Neural cell (in vitro differentiated cells): ENCODE measurements at regions not wholly inside any gene's neighbourhood (a gene's known extent, or its start where the extent isn't known, plus 50 kb on each side); places are given as distances from the start of the nearest gene placed in this dataset.

Source experiments
- H2AFZ ChIP-seq: fragments of 200-600, 300-800 bp; sonication (generic), shearing (Covaris generic); 2 replicates; pipeline ENCODE4 v1.6.0; 2014; ENCODE audit warnings: low read depth, mild to moderate bottlenecking, antibody characterized with exemption, low read length, moderate library complexity
- H3F3A ChIP-seq: fragments of 200-600 bp; shearing (Covaris generic); 2 replicates; pipeline ENCODE4 v1.6.1; 2016; ENCODE audit warnings: mild to moderate bottlenecking, moderate library complexity, mixed read lengths, antibody characterized with exemption, low read length; ENCODE audit not compliant: insufficient read depth, poor library complexity, severe bottlenecking
- H3K27ac ChIP-seq: fragments of 200-600, 300-800 bp; sonication (generic), shearing (Covaris generic); 2 replicates; pipeline ENCODE4 v1.5.1; 2014; ENCODE audit warnings: mild to moderate bottlenecking, low read length, moderate library complexity
- H3K27me3 ChIP-seq: fragments of 300-800, 200-600 bp; sonication (generic), shearing (Covaris generic); 2 replicates; pipeline ENCODE4 v1.6.0; 2014; ENCODE audit warnings: mild to moderate bottlenecking, low read depth, low read length, moderate library complexity; ENCODE audit not compliant: insufficient read depth
- H3K36me3 ChIP-seq: fragments of 300-800, 200-600 bp; sonication (generic), shearing (Covaris generic); 2 replicates; pipeline ENCODE4 v1.5.1; 2014; ENCODE audit warnings: mild to moderate bottlenecking, antibody characterized with exemption, low read length, moderate library complexity; ENCODE audit not compliant: insufficient read depth
- H3K4me2 ChIP-seq: fragments of 300-800, 200-600 bp; sonication (generic), shearing (Covaris generic); 2 replicates; pipeline ENCODE4 v1.6.0; 2014; ENCODE audit warnings: mild to moderate bottlenecking, low read length
- H3K4me3 ChIP-seq: fragments of 300-800, 200-600 bp; sonication (generic), shearing (Covaris generic); 2 replicates; pipeline ENCODE4 v1.5.1; 2014; ENCODE audit warnings: mild to moderate bottlenecking, low read length, moderate library complexity
- H3K79me2 ChIP-seq: fragments of 200-600 bp; shearing (Covaris generic); replicated peaks from 2 replicates; pipeline ENCODE4 v1.6.0; 2014; ENCODE audit warnings: mild to moderate bottlenecking, low read length, moderate library complexity; ENCODE audit not compliant: insufficient read depth
- H3K9ac ChIP-seq: fragments of 300-800, 200-600 bp; sonication (generic), shearing (Covaris generic); 2 replicates; pipeline ENCODE4 v1.6.1; 2016; ENCODE audit warnings: mild to moderate bottlenecking, low read length, mixed read lengths
- H3K9me2 ChIP-seq: fragments of 200-600 bp; shearing (Covaris generic); 2 replicates; pipeline ENCODE4 v1.6.1; 2016; ENCODE audit warnings: mild to moderate bottlenecking, low read length, mixed read lengths; ENCODE audit not compliant: insufficient read depth
- H3K9me3 ChIP-seq: fragments of 200-600, 300-800 bp; sonication (generic), shearing (Covaris generic); 2 replicates; pipeline ENCODE4 v1.6.1; 2016; ENCODE audit warnings: mild to moderate bottlenecking, mixed run types, low read length, moderate library complexity, mixed read lengths
- H4K20me1 ChIP-seq: fragments of 200-600 bp; shearing (Covaris generic); 2 replicates; pipeline ENCODE4 v1.6.1; 2016; ENCODE audit warnings: mild to moderate bottlenecking, mixed run types; ENCODE audit not compliant: insufficient read depth
- CTCF ChIP-seq: fragments of 450-650 bp; IDR thresholded peaks from 2 replicates; pipeline ENCODE4 v1.5.1; 2014; ENCODE audit warnings: antibody characterized with exemption, mild to moderate bottlenecking, moderate library complexity; ENCODE audit not compliant: poor library complexity, severe bottlenecking
- EP300 ChIP-seq: fragments of 450-650 bp; conservative IDR thresholded peaks from 2 replicates; pipeline ENCODE4 v1.6.1; 2014; ENCODE audit warnings: antibody characterized with exemption, mild to moderate bottlenecking, moderate library complexity; ENCODE audit not compliant: poor library complexity, severe bottlenecking
- EZH2 ChIP-seq: fragments of 200-600, 300-800 bp; shearing (Covaris generic), sonication (generic); IDR thresholded peaks from 2 replicates; pipeline ENCODE4 v1.6.1; 2014; ENCODE audit warnings: antibody characterized with exemption, low read length, borderline replicate concordance, mild to moderate bottlenecking; ENCODE audit not compliant: insufficient read depth, poor library complexity, severe bottlenecking
- MXI1 ChIP-seq: fragments of 450-650 bp; conservative IDR thresholded peaks from 2 replicates; pipeline ENCODE4 v1.6.1; 2014; ENCODE audit warnings: antibody characterized with exemption, mild to moderate bottlenecking; ENCODE audit not compliant: poor library complexity, severe bottlenecking
- POLR2AphosphoS5 ChIP-seq: IDR thresholded peaks from 2 replicates; pipeline ENCODE4 v1.6.1; 2012
- RAD21 ChIP-seq: fragments of 450-650 bp; conservative IDR thresholded peaks from 2 replicates; pipeline ENCODE4 v1.6.1; 2014; ENCODE audit warnings: antibody characterized with exemption, mild to moderate bottlenecking, moderate library complexity
- REST ChIP-seq: IDR thresholded peaks from 2 replicates; pipeline ENCODE4 v1.6.1; 2012; ENCODE audit warnings: borderline replicate concordance
- SMC3 ChIP-seq: fragments of 450-650 bp; conservative IDR thresholded peaks from 2 replicates; pipeline ENCODE4 v1.6.1; 2014; ENCODE audit warnings: antibody characterized with exemption, mild to moderate bottlenecking, moderate library complexity; ENCODE audit not compliant: poor library complexity
- TAF1 ChIP-seq: IDR thresholded peaks from 2 replicates; pipeline ENCODE4 v1.6.1; 2012; ENCODE audit warnings: low read depth

GRCh38 chr3:118511402-118511801 is 523.2 kb downstream of the IGSF11 start:
- H4K20me1 ChIP-seq, result no peaks in the 10 kb centered on the region
- H3K36me3 ChIP-seq, result no peaks in the 10 kb centered on the region
- H3K27ac ChIP-seq, result no peak overlapping the region
- no peak overlapping the region for H2AFZ ChIP-seq
- H3K27me3 ChIP-seq, result no peaks in the 10 kb centered on the region
- TF ChIP-seq RAD21 (no peak), CTCF (no peak), EP300 (no peak), TAF1 (no peak), REST (no peak), SMC3 (no peak), MXI1 (no peak), POLR2AphosphoS5 (no peak), EZH2 (no peak)
- H3K4me2 ChIP-seq, result no peak overlapping the region
- H3K79me2 ChIP-seq, result no peaks in the 10 kb centered on the region
- no peak overlapping the region for H3K9ac ChIP-seq
- H3K9me3 ChIP-seq, result no peaks in the 10 kb centered on the region
- H3K9me2 ChIP-seq, result no peaks in the 10 kb centered on the region
- no peaks in the 10 kb centered on the region for H3F3A ChIP-seq
- H3K4me3 ChIP-seq, result no peak overlapping the region

- Histone ChIP-seq H4K20me1 (no peaks in the 10 kb centered on the region), H3K4me2 (no peak overlapping the region), H3K36me3 (no peaks in the 10 kb centered on the region), H3K9ac (no peak overlapping the region), H3K27me3 (no peaks in the 10 kb centered on the region), H3K9me2 (no peaks in the 10 kb centered on the region), H2AFZ (no peak overlapping the region), H3K9me3 (no peaks in the 10 kb centered on the region), H3K79me2 (no peaks in the 10 kb centered on the region), H3F3A (no peaks in the 10 kb centered on the region), H3K27ac (no peak overlapping the region), H3K4me3 (no peak overlapping the region)
- no peak for TF ChIP-seq REST
- no peak for TF ChIP-seq SMC3
- TF ChIP-seq EZH2, result no peak
- TF ChIP-seq RAD21, result no peak
- TF ChIP-seq EP300, result no peak
- TF ChIP-seq CTCF, result no peak
- no peak for TF ChIP-seq TAF1
- no peak for TF ChIP-seq POLR2AphosphoS5
These were observed 522.3 kb downstream of the IGSF11 start for GRCh38 chr3:118512301-118512700.
